ENCODE measurements at regions not wholly inside any gene's neighbourhood (a gene's known extent, or its start where the extent isn't known, plus 50 kb on each side); places are given as distances from the start of the nearest gene placed in this dataset.

DNA sequence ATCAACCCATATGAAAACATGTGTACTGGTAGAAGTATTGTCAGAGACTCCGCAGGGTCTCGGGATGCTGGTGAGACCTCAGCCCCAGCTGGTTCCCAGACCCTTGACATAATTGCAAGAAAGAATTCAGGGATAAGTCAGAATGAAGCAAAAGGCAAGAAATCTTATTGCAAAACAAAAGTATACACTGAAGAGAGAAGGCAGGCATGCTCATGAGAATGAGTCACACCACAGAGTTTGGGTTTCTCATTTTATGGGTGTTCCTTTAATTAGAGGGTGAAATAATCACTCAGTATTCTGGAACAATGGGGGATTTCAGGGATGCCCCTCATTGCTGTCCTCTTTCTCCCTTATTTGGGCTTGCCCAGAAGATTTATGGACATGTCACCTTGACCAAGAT, 1423.8 kb upstream of the MIR17HG start:
- H3K9ac ChIP-seq (ENCODE audit: insufficient read length, low read depth) = no peak overlapping the region
- H3K9me3 ChIP-seq (ENCODE audit: insufficient read depth, low read length) = no peaks in the 10 kb centered on the region
- TF ChIP-seq YY1 (IDR thresholded peaks at IDR 0.05; ENCODE audit: insufficient read depth, insufficient read length) (no peak), SUZ12 (IDR thresholded peaks at IDR 0.05; ENCODE audit: extremely low read depth, insufficient read depth, insufficient read length) (no peak), ZNF274 (IDR thresholded peaks at IDR 0.05; ENCODE audit: low read depth, low read length) (no peak)
- no peak for DNase-seq (ENCODE audit: low read depth, low spot score)
- H3K4me3 ChIP-seq (ENCODE audit: insufficient read length, low read depth) = no peak overlapping the region
- H3K36me3 ChIP-seq (ENCODE audit: insufficient read depth, insufficient read length, low read length) = no peaks in the 10 kb centered on the region
- H3K4me1 ChIP-seq (ENCODE audit: insufficient read depth, insufficient read length) = no peaks in the 10 kb centered on the region
- no peaks in the 10 kb centered on the region for H3K27me3 ChIP-seq (ENCODE audit: insufficient read depth, insufficient read length)

DNA sequence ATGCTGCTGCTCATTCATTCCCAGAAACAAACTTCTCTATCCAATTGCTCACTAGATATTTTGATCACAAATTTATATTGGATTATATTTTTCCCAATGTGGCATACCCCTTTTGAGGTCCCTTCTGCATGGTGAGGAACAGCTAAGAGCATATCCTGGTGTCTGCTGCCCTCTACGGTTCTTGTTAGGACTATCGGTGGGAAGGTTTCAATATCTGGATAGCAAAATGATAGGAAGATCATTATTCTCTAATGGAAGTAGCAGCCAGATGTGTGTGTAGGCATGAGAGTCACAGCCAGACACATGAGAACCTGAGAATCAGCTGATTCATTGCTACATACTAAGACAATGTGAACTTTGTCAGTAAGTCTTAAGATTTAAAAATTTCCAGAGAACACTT, 1422.4 kb upstream of the MIR17HG start:
- Histone ChIP-seq H3K4me1 (ENCODE audit: insufficient read depth, insufficient read length) (no peaks in the 10 kb centered on the region), H3K4me3 (ENCODE audit: insufficient read length, low read depth) (no peak overlapping the region), H3K9me3 (ENCODE audit: insufficient read depth, low read length) (no peaks in the 10 kb centered on the region), H3K9ac (ENCODE audit: insufficient read length, low read depth) (no peak overlapping the region), H3K27me3 (ENCODE audit: insufficient read depth, insufficient read length) (no peaks in the 10 kb centered on the region), H3K36me3 (ENCODE audit: insufficient read depth, insufficient read length, low read length) (no peaks in the 10 kb centered on the region)
- TF ChIP-seq SUZ12 (IDR thresholded peaks at IDR 0.05; ENCODE audit: extremely low read depth, insufficient read depth, insufficient read length) (no peak), YY1 (IDR thresholded peaks at IDR 0.05; ENCODE audit: insufficient read depth, insufficient read length) (no peak), ZNF274 (IDR thresholded peaks at IDR 0.05; ENCODE audit: low read depth, low read length) (no peak)
- no peak for DNase-seq (ENCODE audit: low read depth, low spot score)

DNA sequence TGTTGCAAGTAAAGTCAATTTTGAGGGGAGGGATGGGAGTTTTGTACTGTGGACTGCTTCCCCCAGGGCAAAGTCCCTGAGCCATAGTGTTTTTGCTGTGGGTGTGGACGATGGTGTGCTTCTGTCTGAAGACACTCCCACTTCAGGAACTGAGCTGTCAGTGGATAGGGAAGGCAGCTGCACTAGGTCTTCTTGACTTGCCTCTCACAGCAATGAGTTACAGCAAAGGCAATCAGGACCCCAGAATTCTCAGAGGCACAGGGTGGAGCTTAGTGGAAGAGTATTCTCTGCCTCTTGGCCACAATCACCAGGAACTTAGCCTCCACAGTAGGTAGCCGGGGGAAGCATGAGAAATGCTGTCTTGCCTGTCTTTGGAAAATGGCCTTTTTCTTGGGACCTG, 1416.6 kb upstream of the MIR17HG start:
- Histone ChIP-seq H3K36me3 (ENCODE audit: insufficient read depth, insufficient read length, low read length) (no peaks in the 10 kb centered on the region), H3K9ac (ENCODE audit: insufficient read length, low read depth) (no peak overlapping the region), H3K4me1 (ENCODE audit: insufficient read depth, insufficient read length) (no peaks in the 10 kb centered on the region), H3K27me3 (ENCODE audit: insufficient read depth, insufficient read length) (no peaks in the 10 kb centered on the region), H3K9me3 (ENCODE audit: insufficient read depth, low read length) (no peaks in the 10 kb centered on the region), H3K4me3 (ENCODE audit: insufficient read length, low read depth) (no peak overlapping the region)
- DNase-seq (ENCODE audit: low read depth, low spot score) = no peak
- no peak for TF ChIP-seq SUZ12 (IDR thresholded peaks at IDR 0.05; ENCODE audit: extremely low read depth, insufficient read depth, insufficient read length)

DNA sequence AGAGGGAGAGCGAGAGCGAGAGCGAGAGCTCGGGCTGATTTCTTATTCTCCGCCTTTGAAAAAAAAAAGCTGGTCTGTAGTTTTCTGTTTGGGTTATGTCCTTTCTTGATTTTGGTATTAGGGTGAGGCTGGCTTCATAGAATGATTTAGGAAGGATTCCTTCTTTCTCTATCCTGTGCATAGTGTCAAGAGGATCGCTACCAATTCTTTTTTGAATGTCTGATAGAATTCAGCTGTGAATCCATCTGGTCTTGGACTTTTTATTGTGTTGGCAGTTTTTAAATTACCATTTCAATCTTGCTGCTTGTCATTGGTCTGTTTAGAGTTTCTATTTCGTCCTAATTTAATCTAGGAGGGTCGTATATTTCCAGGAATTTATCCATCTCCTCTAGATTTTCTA, 1414.6 kb upstream of the MIR17HG start:
- Histone ChIP-seq H3K9me3 (ENCODE audit: insufficient read depth, low read length) (no peaks in the 10 kb centered on the region), H3K27me3 (ENCODE audit: insufficient read depth, insufficient read length) (no peaks in the 10 kb centered on the region), H3K36me3 (ENCODE audit: insufficient read depth, insufficient read length, low read length) (no peaks in the 10 kb centered on the region), H3K4me1 (ENCODE audit: insufficient read depth, insufficient read length) (no peaks in the 10 kb centered on the region), H3K4me3 (ENCODE audit: insufficient read length, low read depth) (no peak overlapping the region), H3K9ac (ENCODE audit: insufficient read length, low read depth) (no peak overlapping the region)
- no peak for DNase-seq (ENCODE audit: low read depth, low spot score)
- TF ChIP-seq SUZ12 (IDR thresholded peaks at IDR 0.05; ENCODE audit: extremely low read depth, insufficient read depth, insufficient read length) (no peak), YY1 (IDR thresholded peaks at IDR 0.05; ENCODE audit: insufficient read depth, insufficient read length) (no peak), ZNF274 (IDR thresholded peaks at IDR 0.05; ENCODE audit: low read depth, low read length) (no peak)

DNA sequence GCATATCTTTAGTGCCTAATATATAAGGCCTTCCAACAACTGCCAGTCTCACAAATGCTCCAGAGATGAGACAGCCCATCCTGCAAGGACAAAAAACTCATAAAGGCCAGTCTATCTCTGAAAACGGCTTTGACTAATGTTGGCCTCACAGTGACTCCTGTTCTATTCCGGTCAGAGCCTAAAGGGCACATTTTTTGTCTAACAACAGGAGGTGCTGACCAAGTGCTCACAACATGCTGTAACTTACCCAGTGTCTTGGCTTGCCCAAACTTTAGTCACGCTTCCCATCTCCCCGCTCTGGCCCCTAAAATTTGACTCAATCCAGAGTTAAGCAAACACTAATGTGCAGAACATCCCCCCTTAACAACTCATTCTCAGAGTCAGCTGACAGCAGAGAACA, 1411.2 kb upstream of the MIR17HG start:
- Histone ChIP-seq H3K36me3 (ENCODE audit: insufficient read depth, insufficient read length, low read length) (no peaks in the 10 kb centered on the region), H3K9me3 (ENCODE audit: insufficient read depth, low read length) (no peaks in the 10 kb centered on the region), H3K9ac (ENCODE audit: insufficient read length, low read depth) (no peak overlapping the region), H3K4me1 (ENCODE audit: insufficient read depth, insufficient read length) (no peaks in the 10 kb centered on the region), H3K4me3 (ENCODE audit: insufficient read length, low read depth) (no peak overlapping the region), H3K27me3 (ENCODE audit: insufficient read depth, insufficient read length) (no peaks in the 10 kb centered on the region)
- TF ChIP-seq ZNF274 (IDR thresholded peaks at IDR 0.05; ENCODE audit: low read depth, low read length) (no peak), YY1 (IDR thresholded peaks at IDR 0.05; ENCODE audit: insufficient read depth, insufficient read length) (no peak), SUZ12 (IDR thresholded peaks at IDR 0.05; ENCODE audit: extremely low read depth, insufficient read depth, insufficient read length) (no peak)
- no peak for DNase-seq (ENCODE audit: low read depth, low spot score)

DNA sequence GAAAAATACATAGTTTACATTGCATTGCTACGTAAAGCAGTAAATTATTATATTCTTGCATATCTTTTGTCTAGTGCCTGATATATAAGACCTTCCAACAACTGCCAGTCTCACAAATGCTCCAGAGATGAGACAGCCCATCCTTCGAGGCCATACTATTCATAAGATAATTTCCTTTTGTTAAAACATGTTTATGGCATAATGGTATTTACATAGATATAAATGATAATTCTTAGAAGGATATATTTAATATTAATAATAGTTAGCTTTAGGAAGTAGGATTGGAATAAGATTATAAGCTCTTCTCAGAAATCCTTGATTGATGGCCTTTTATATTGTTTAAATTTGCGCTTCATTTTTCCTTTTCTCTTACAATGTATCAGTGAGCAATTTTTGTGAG, 1410.1 kb upstream of the MIR17HG start:
- Histone ChIP-seq H3K4me1 (ENCODE audit: insufficient read depth, insufficient read length) (no peaks in the 10 kb centered on the region), H3K36me3 (ENCODE audit: insufficient read depth, insufficient read length, low read length) (no peaks in the 10 kb centered on the region), H3K9ac (ENCODE audit: insufficient read length, low read depth) (no peak overlapping the region), H3K27me3 (ENCODE audit: insufficient read depth, insufficient read length) (no peaks in the 10 kb centered on the region), H3K4me3 (ENCODE audit: insufficient read length, low read depth) (no peak overlapping the region), H3K9me3 (ENCODE audit: insufficient read depth, low read length) (no peaks in the 10 kb centered on the region)
- DNase-seq (ENCODE audit: low read depth, low spot score) = no peak
- no peak for TF ChIP-seq ZNF274 (IDR thresholded peaks at IDR 0.05; ENCODE audit: low read depth, low read length)
- no peak for TF ChIP-seq YY1 (IDR thresholded peaks at IDR 0.05; ENCODE audit: insufficient read depth, insufficient read length)
- TF ChIP-seq SUZ12 (IDR thresholded peaks at IDR 0.05; ENCODE audit: extremely low read depth, insufficient read depth, insufficient read length) = no peak

DNA sequence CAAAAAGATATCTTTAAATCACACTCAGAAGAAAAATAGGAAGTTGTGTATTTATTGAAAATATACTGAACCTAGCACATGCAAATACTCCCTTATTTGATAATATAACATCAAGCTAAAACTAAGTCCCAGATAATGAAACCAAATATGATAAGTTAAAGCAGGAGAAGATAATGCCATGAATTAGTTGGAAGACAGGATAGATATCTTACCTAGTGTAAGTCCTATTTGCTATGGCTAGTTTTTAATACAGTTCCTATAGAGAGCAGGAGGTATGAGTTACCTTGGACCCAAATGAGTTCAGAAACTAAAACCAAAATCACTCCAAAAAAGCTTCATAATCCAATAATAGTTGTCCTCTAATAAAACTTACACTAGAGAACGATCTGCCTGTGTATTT, 1407.1 kb upstream of the MIR17HG start:
- Histone ChIP-seq H3K9me3 (ENCODE audit: insufficient read depth, low read length) (no peaks in the 10 kb centered on the region), H3K9ac (ENCODE audit: insufficient read length, low read depth) (no peak overlapping the region), H3K27me3 (ENCODE audit: insufficient read depth, insufficient read length) (no peaks in the 10 kb centered on the region), H3K36me3 (ENCODE audit: insufficient read depth, insufficient read length, low read length) (no peaks in the 10 kb centered on the region), H3K4me3 (ENCODE audit: insufficient read length, low read depth) (no peak overlapping the region), H3K4me1 (ENCODE audit: insufficient read depth, insufficient read length) (no peaks in the 10 kb centered on the region)
- no peak for DNase-seq (ENCODE audit: low read depth, low spot score)
- TF ChIP-seq ZNF274 (IDR thresholded peaks at IDR 0.05; ENCODE audit: low read depth, low read length) = no peak
- TF ChIP-seq SUZ12 (IDR thresholded peaks at IDR 0.05; ENCODE audit: extremely low read depth, insufficient read depth, insufficient read length) = no peak
- no peak for TF ChIP-seq YY1 (IDR thresholded peaks at IDR 0.05; ENCODE audit: insufficient read depth, insufficient read length)

DNA sequence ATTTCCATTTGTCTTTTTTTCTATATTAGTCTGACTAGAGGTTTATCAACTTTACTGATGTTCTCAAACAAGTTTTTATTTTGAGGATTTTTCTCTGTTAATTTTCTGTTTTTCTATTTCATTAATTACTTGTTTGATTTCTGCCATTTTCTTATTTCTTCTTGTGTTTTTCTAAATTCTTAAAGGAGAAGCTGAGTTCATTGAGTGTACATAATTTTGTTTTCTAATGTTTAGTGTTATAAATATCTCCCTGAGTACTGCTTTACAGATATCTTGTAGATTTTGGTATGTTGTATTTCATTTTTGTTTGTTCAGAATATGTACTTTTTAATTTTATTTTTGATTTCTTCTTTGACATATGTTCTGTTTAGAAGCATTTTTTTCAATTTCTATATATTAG, 1404.3 kb upstream of the MIR17HG start:
- Histone ChIP-seq H3K4me1 (ENCODE audit: insufficient read depth, insufficient read length) (no peaks in the 10 kb centered on the region), H3K27me3 (ENCODE audit: insufficient read depth, insufficient read length) (no peaks in the 10 kb centered on the region), H3K9me3 (ENCODE audit: insufficient read depth, low read length) (no peaks in the 10 kb centered on the region), H3K4me3 (ENCODE audit: insufficient read length, low read depth) (no peak overlapping the region), H3K9ac (ENCODE audit: insufficient read length, low read depth) (no peak overlapping the region), H3K36me3 (ENCODE audit: insufficient read depth, insufficient read length, low read length) (no peaks in the 10 kb centered on the region)
- TF ChIP-seq YY1 (IDR thresholded peaks at IDR 0.05; ENCODE audit: insufficient read depth, insufficient read length) (no peak), ZNF274 (IDR thresholded peaks at IDR 0.05; ENCODE audit: low read depth, low read length) (no peak), SUZ12 (IDR thresholded peaks at IDR 0.05; ENCODE audit: extremely low read depth, insufficient read depth, insufficient read length) (no peak)
- no peak for DNase-seq (ENCODE audit: low read depth, low spot score)
